ENCODE measurements at regions not wholly inside any gene's neighbourhood (a gene's known extent, or its start where the extent isn't known, plus 50 kb on each side); places are given as distances from the start of the nearest gene placed in this dataset.
"Not testable (repeated sequence)": the region's sequence is repeated elsewhere in the genome, so short reads cannot be mapped to it uniquely, and the experiment has no call there.

- intact Hi-C loops (cut with DNase I), result no loop called here
- no peaks in the 10 kb centered on the region for H3K4me1 ChIP-seq
- no peak for DNase-seq (ENCODE audit: extremely low spot score in 2 of 2)
- TF ChIP-seq POLR2AphosphoS5 (IDR thresholded peaks at IDR 0.05; ENCODE audit: insufficient read depth in 1 of 2, low read depth in 1 of 2) (no peak), CTCF (IDR thresholded peaks at IDR 0.05) (no peak), POLR2A (IDR thresholded peaks at IDR 0.05) (no peak)
- no peaks in the 10 kb centered on the region for H3K9me3 ChIP-seq
- no peak overlapping the region for H3K4me3 ChIP-seq
- H3K36me3 ChIP-seq, result no peaks in the 10 kb centered on the region
- no peak overlapping the region for H3K27ac ChIP-seq
- H3K27me3 ChIP-seq, result no peaks in the 10 kb centered on the region
Observed at GRCh38 chr5:129284010-129284409, 176.1 kb upstream of the ADAMTS19 start.

GRCh38 chr5:129294216-129294615 lies 165.9 kb upstream of the ADAMTS19 start:
- intact Hi-C loops (cut with DNase I); H3K27ac ChIP-seq; H3K4me3 ChIP-seq; H3K36me3 ChIP-seq; DNase-seq (ENCODE audit: extremely low spot score in 2 of 2); H3K27me3 ChIP-seq; H3K9me3 ChIP-seq; H3K4me1 ChIP-seq: not testable (repeated sequence)

GRCh38 chr5:129306725-129307124 lies 153.4 kb upstream of the ADAMTS19 start:
- DNase-seq (ENCODE audit: extremely low spot score in 2 of 2), result no peak
- H3K36me3 ChIP-seq, result no peaks in the 10 kb centered on the region
- H3K9me3 ChIP-seq, result no peaks in the 10 kb centered on the region
- TF ChIP-seq POLR2AphosphoS5 (IDR thresholded peaks at IDR 0.05; ENCODE audit: insufficient read depth in 1 of 2, low read depth in 1 of 2), result no peak
- H3K27ac ChIP-seq, result no peak overlapping the region
- intact Hi-C loops (cut with DNase I), result no loop called here
- no peaks in the 10 kb centered on the region for H3K4me1 ChIP-seq
- no peaks in the 10 kb centered on the region for H3K27me3 ChIP-seq
- no peak overlapping the region for H3K4me3 ChIP-seq

- H3K9me3 ChIP-seq, result no peaks in the 10 kb centered on the region
- no peaks in the 10 kb centered on the region for H3K36me3 ChIP-seq
- no peak for DNase-seq (ENCODE audit: extremely low spot score in 2 of 2)
- no peak overlapping the region for H3K4me3 ChIP-seq
- intact Hi-C loops (cut with DNase I), result no loop called here
- H3K4me1 ChIP-seq, result no peaks in the 10 kb centered on the region
- no peaks in the 10 kb centered on the region for H3K27me3 ChIP-seq
- TF ChIP-seq CTCF (IDR thresholded peaks at IDR 0.05) (no peak), POLR2A (IDR thresholded peaks at IDR 0.05) (no peak), POLR2AphosphoS5 (IDR thresholded peaks at IDR 0.05; ENCODE audit: insufficient read depth in 1 of 2, low read depth in 1 of 2) (no peak)
- no peak overlapping the region for H3K27ac ChIP-seq
Observed at GRCh38 chr5:129322968-129323367, 137.1 kb upstream of the ADAMTS19 start.

GRCh38 chr5:129341306-129341705 lies 118.8 kb upstream of the ADAMTS19 start:
- Histone ChIP-seq H3K4me3 (no peak overlapping the region), H3K9me3 (no peaks in the 10 kb centered on the region), H3K27me3 (no peaks in the 10 kb centered on the region), H3K27ac (no peak overlapping the region), H3K36me3 (no peaks in the 10 kb centered on the region), H3K4me1 (no peaks in the 10 kb centered on the region)
- intact Hi-C loops (cut with DNase I), result no loop called here
- TF ChIP-seq POLR2AphosphoS5 (IDR thresholded peaks at IDR 0.05; ENCODE audit: insufficient read depth in 1 of 2, low read depth in 1 of 2) (no peak), CTCF (IDR thresholded peaks at IDR 0.05) (no peak), POLR2A (IDR thresholded peaks at IDR 0.05) (no peak)
- no peak for DNase-seq (ENCODE audit: extremely low spot score in 2 of 2)

GRCh38 chr5:129342796-129343195 lies 117.3 kb upstream of the ADAMTS19 start:
- H3K27ac ChIP-seq, result no peak overlapping the region
- intact Hi-C loops (cut with DNase I), result no loop called here
- H3K36me3 ChIP-seq, result no peaks in the 10 kb centered on the region
- no peaks in the 10 kb centered on the region for H3K4me1 ChIP-seq
- H3K27me3 ChIP-seq, result no peaks in the 10 kb centered on the region
- TF ChIP-seq POLR2AphosphoS5 (IDR thresholded peaks at IDR 0.05; ENCODE audit: insufficient read depth in 1 of 2, low read depth in 1 of 2) (no peak), POLR2A (IDR thresholded peaks at IDR 0.05) (no peak), CTCF (IDR thresholded peaks at IDR 0.05) (no peak)
- no peak overlapping the region for H3K4me3 ChIP-seq
- no peaks in the 10 kb centered on the region for H3K9me3 ChIP-seq
- DNase-seq (ENCODE audit: extremely low spot score in 2 of 2), result no peak

All from vagina (tissue), 2 donors.